ENCODE measurements at regions not wholly inside any gene's neighbourhood (a gene's known extent, or its start where the extent isn't known, plus 50 kb on each side); places are given as distances from the start of the nearest gene placed in this dataset.

- WGBS (ENCODE audit: insufficient coverage) = 0% methylated on average over 1 of the region's 3 CpGs
- H3K27me3 Mint-ChIP-seq (ENCODE audit: low read depth in 2 of 2) = no peaks in the 10 kb centered on the region
Measured at GRCh38 chr14:83467811-83468210, 1934.2 kb upstream of the SEL1L start.

GRCh38 chr14:83470466-83470865, 1936.8 kb upstream of the SEL1L start:
- WGBS (ENCODE audit: insufficient coverage) = 0% methylated on average over 2 of the region's 4 CpGs
- Histone ChIP-seq H3K9me3 (ENCODE audit: control insufficient read depth, insufficient read depth, low read length) (no peaks in the 10 kb centered on the region), H3K27ac (ENCODE audit: low read length) (no peak overlapping the region), H3K4me3 (ENCODE audit: low read length) (no peak overlapping the region), H3K4me1 (ENCODE audit: control insufficient read depth, insufficient read depth, low read length) (no peaks in the 10 kb centered on the region), H3K36me3 (ENCODE audit: control insufficient read depth, insufficient read depth, low read length) (no peaks in the 10 kb centered on the region), H3K27me3 (ENCODE audit: control insufficient read depth, insufficient read depth, low read length) (no peaks in the 10 kb centered on the region)
- no peak for DNase-seq
- no peak for TF ChIP-seq CTCF (IDR thresholded peaks at IDR 0.05)
- Mint-ChIP-seq H3K27me3 (ENCODE audit: low read depth in 2 of 2) (no peaks in the 10 kb centered on the region), H3K4me3 (no peak overlapping the region), H3K36me3 (peaks cover 7% of the 10 kb centered on the region), H3K9me3 (peaks cover 15 to 18% of the 10 kb centered on the region in 2 donors), H3K27ac (no peak overlapping the region), H3K4me1 (no peaks in the 10 kb centered on the region)
- intact Hi-C loops (cut with micrococcal nuclease) = no loop called here
- no peak for ATAC-seq

More at GRCh38 chr14:83467811-83468210, 1934.2 kb upstream of the SEL1L start:
- no peak for TF ChIP-seq CTCF (IDR thresholded peaks at IDR 0.05)
- Mint-ChIP-seq H3K36me3 (no peaks in the 10 kb centered on the region), H3K27ac (no peak overlapping the region), H3K9me3 (peaks cover 6 to 12% of the 10 kb centered on the region in 2 donors), H3K4me1 (no peaks in the 10 kb centered on the region), H3K4me3 (no peak overlapping the region)
- Histone ChIP-seq H3K9me3 (ENCODE audit: control insufficient read depth, insufficient read depth, low read length) (peaks cover 3% of the 10 kb centered on the region), H3K4me1 (ENCODE audit: control insufficient read depth, insufficient read depth, low read length) (no peaks in the 10 kb centered on the region), H3K4me3 (ENCODE audit: low read length) (no peak overlapping the region), H3K36me3 (ENCODE audit: control insufficient read depth, insufficient read depth, low read length) (no peaks in the 10 kb centered on the region), H3K27me3 (ENCODE audit: control insufficient read depth, insufficient read depth, low read length) (no peaks in the 10 kb centered on the region), H3K27ac (ENCODE audit: low read length) (no peak overlapping the region)
- no peak for DNase-seq
- intact Hi-C loops (cut with micrococcal nuclease) = no loop called here
- no peak for ATAC-seq

GRCh38 chr14:83470959-83471695, 1937.5 kb upstream of the SEL1L start:
- Histone ChIP-seq H3K9me3 (ENCODE audit: control insufficient read depth, insufficient read depth, low read length) (no peaks in the 10 kb centered on the region), H3K4me1 (ENCODE audit: control insufficient read depth, insufficient read depth, low read length) (no peaks in the 10 kb centered on the region), H3K4me3 (ENCODE audit: low read length) (no peak overlapping the region), H3K27me3 (ENCODE audit: control insufficient read depth, insufficient read depth, low read length) (no peaks in the 10 kb centered on the region), H3K27ac (ENCODE audit: low read length) (no peak overlapping the region), H3K36me3 (ENCODE audit: control insufficient read depth, insufficient read depth, low read length) (no peaks in the 10 kb centered on the region)
- intact Hi-C loops (cut with micrococcal nuclease) = no loop called here
- Mint-ChIP-seq H3K9me3 (peaks cover 15 to 18% of the 10 kb centered on the region in 2 donors), H3K4me1 (no peaks in the 10 kb centered on the region), H3K27me3 (ENCODE audit: low read depth in 2 of 2) (no peaks in the 10 kb centered on the region), H3K4me3 (no peak overlapping the region), H3K27ac (no peak overlapping the region), H3K36me3 (peaks cover 7% of the 10 kb centered on the region)
- ATAC-seq (no peak), DNase-seq (no peak)
- WGBS (ENCODE audit: insufficient coverage) = no CpG with 5 or more reads among the region's 1 CpG
- TF ChIP-seq CTCF (IDR thresholded peaks at IDR 0.05) = no peak

Measured in natural killer cell (primary cell).